B cell (primary cell): ENCODE measurements at regions not wholly inside any gene's neighbourhood (a gene's known extent, or its start where the extent isn't known, plus 50 kb on each side); places are given as distances from the start of the nearest gene placed in this dataset.

ENCODE experiments used
- ATAC-seq: fragments of 200-7000 bp; cut with Tn5 transposase; one replicate; pipeline ENCODE4 v1.10.0; 2021; ENCODE audit warnings: low read depth, mild to moderate bottlenecking, moderate number of reproducible peaks, moderate library complexity
- CTCF ChIA-PET: fragments of 350-600 bp; sonication (Branson Sonifier 250); formaldehyde crosslinking; loops from one replicate; lab custom pipeline; 2021; ENCODE audit warnings: antibody characterized with exemption, inconsistent platforms; lab: Charles Lee
- POLR2A ChIA-PET: fragments of 350-600 bp; sonication (Branson Sonifier 250); formaldehyde crosslinking; loops from one replicate; lab custom pipeline; 2021; ENCODE audit warnings: antibody characterized with exemption; lab: Charles Lee
- DNase-seq: peaks from one replicate; pipeline ENCODE4 v3.0.0; 2013
- H2AFZ ChIP-seq: 2 replicates; pipeline ENCODE4 v1.6.1; 2012; ENCODE audit warnings: mild to moderate bottlenecking, low read depth, low read length; ENCODE audit not compliant: insufficient read depth, poor library complexity, severe bottlenecking
- H3K27ac ChIP-seq, 2 donors: 1 replicate in 1 of 2; 2 replicates in 1 of 2; pipeline ENCODE4 v1.5.1; 2012 to 2013; ENCODE audit warnings: low read length in 2 of 2, mild to moderate bottlenecking in 2 of 2, moderate library complexity in 1 of 2
- H3K27me3 ChIP-seq, 4 experiments: fragments of 200-600 bp in 1 of 4; sonication (generic) in 1 of 4; replicated peaks in 1 of 4; 1 replicate in 2 of 4; 2 replicates in 2 of 4; pipeline versions ENCODE4 v1.6.1 to v1.7.0; 2013 to 2016; ENCODE audit warnings: low read length in 3 of 4, mild to moderate bottlenecking in 2 of 4, mixed read lengths in 1 of 4, moderate library complexity in 1 of 4; ENCODE audit not compliant: insufficient read depth in 4 of 4, control insufficient read depth in 3 of 4; ENCODE audit errors: control extremely low read depth in 1 of 4
- H3K36me3 ChIP-seq, 2 experiments: replicated peaks in 1 of 2; 1 replicate in 1 of 2; 2 replicates in 1 of 2; pipeline versions ENCODE4 v1.6.1 to v1.7.1; 2013; ENCODE audit warnings: low read length in 1 of 2; ENCODE audit not compliant: insufficient read depth in 2 of 2, control insufficient read depth in 1 of 2; ENCODE audit errors: control extremely low read depth in 1 of 2, extremely low read depth in 1 of 2
- H3K4me1 ChIP-seq, 2 donors: fragments of 200-600 bp in 1 of 2; sonication (generic) in 1 of 2; 1 replicate in 1 of 2; 2 replicates in 1 of 2; pipeline versions ENCODE4 v1.5.1 to v1.6.1; 2013 to 2017; ENCODE audit warnings: low read length in 2 of 2; ENCODE audit not compliant: control insufficient read depth in 2 of 2, insufficient read depth in 2 of 2
- H3K4me2 ChIP-seq: replicated peaks from 2 replicates; pipeline ENCODE3; 2012; ENCODE audit warnings: mild to moderate bottlenecking, low read depth, low read length; ENCODE audit not compliant: poor library complexity, severe bottlenecking
- H3K4me3 ChIP-seq, 5 experiments: fragments of 200-600 bp in 1 of 5; sonication (generic) in 1 of 5; 1 replicate in 3 of 5; 2 replicates in 2 of 5; pipeline versions ENCODE4 v1.5.1 to v1.7.0; 2011 to 2016; ENCODE audit warnings: low read length in 4 of 5, mild to moderate bottlenecking in 4 of 5, low read depth in 2 of 5, control low read depth in 1 of 5, moderate library complexity in 1 of 5; ENCODE audit not compliant: insufficient read depth in 1 of 5; ENCODE audit errors: control extremely low read depth in 1 of 5, extremely low read depth in 1 of 5
- H3K79me2 ChIP-seq: fragments of 200-600 bp; sonication (generic); one replicate; pipeline ENCODE4 v1.6.0; 2016; ENCODE audit warnings: low read length; ENCODE audit not compliant: control insufficient read depth, insufficient read depth
- H3K9ac ChIP-seq: fragments of 200-600 bp; sonication (generic); 2 replicates; pipeline ENCODE4 v1.6.1; 2017; ENCODE audit warnings: mild to moderate bottlenecking, low read length, moderate library complexity
- H3K9me3 ChIP-seq, 3 donors: one replicate each; pipeline versions ENCODE4 v1.6.1 to v1.7.1; 2013; ENCODE audit warnings: low read length in 2 of 3; ENCODE audit not compliant: control insufficient read depth in 2 of 3, insufficient read depth in 1 of 3; ENCODE audit errors: control extremely low read depth in 1 of 3
- H4K20me1 ChIP-seq: 2 replicates; pipeline ENCODE4 v1.6.0; 2012; ENCODE audit warnings: mild to moderate bottlenecking, low read length; ENCODE audit not compliant: insufficient read depth, control insufficient read depth, poor library complexity, severe bottlenecking
- H3K27ac Mint-ChIP-seq: one replicate; pipeline ENCODE4 v1.8.0; 2021; ENCODE audit warnings: mixed read lengths
- H3K27me3 Mint-ChIP-seq: one replicate; pipeline ENCODE4 v1.8.0; 2021; ENCODE audit warnings: mixed read lengths
- H3K4me1 Mint-ChIP-seq: one replicate; pipeline ENCODE4 v1.8.0; 2021; ENCODE audit warnings: mixed read lengths
- H3K4me3 Mint-ChIP-seq: one replicate; pipeline ENCODE4 v1.8.0; 2021; ENCODE audit warnings: mixed read lengths
- H3K9me3 Mint-ChIP-seq: one replicate; pipeline ENCODE4 v1.8.0; 2022; ENCODE audit warnings: mixed read lengths; ENCODE audit not compliant: insufficient read depth
- CTCF ChIP-seq: fragments of 200-600 bp; IDR thresholded peaks from one replicate; pipeline ENCODE4 v1.8.0; 2022; ENCODE audit warnings: antibody characterized with exemption, mild to moderate bottlenecking
- EZH2 ChIP-seq: IDR thresholded peaks from 2 replicates; pipeline ENCODE4 v1.6.1; 2012; ENCODE audit warnings: borderline replicate concordance, low read depth, mild to moderate bottlenecking, moderate library complexity, low read length; ENCODE audit not compliant: insufficient read depth, poor library complexity, severe bottlenecking
- WGBS: methylation state at CpG from one replicate; pipeline ENCODE4 v1.1.5; 2013; ENCODE audit warnings: missing lambda C conversion rate; ENCODE audit not compliant: insufficient coverage; 5-methylcytosine and 5-hydroxymethylcytosine counted together
- intact Hi-C: fragments of 100-400 bp; cut with micrococcal nuclease; formaldehyde crosslinking; loops from one replicate; pipeline ENCODE4 v1.10.0; 2022

- peaks cover 0 to 3% (median 0%) of the 10 kb centered on the region in 4 experiments for H3K27me3 ChIP-seq
- H3K36me3 ChIP-seq = no peaks in the 10 kb centered on the region
- intact Hi-C loops = no loop called here
- no peak overlapping the region for H3K4me3 ChIP-seq
- DNase-seq = no peak
- Mint-ChIP-seq H3K27me3 (peaks cover 26% of the 10 kb centered on the region), H3K4me1 (no peaks in the 10 kb centered on the region), H3K27ac (no peak overlapping the region), H3K4me3 (no peak overlapping the region), H3K9me3 (peaks cover 30% of the 10 kb centered on the region)
- TF ChIP-seq EZH2 = no peak
- no peak for TF ChIP-seq CTCF
- peaks cover 0 to 10% (median 6%) of the 10 kb centered on the region in 3 donors for H3K9me3 ChIP-seq
- H4K20me1 ChIP-seq = no peaks in the 10 kb centered on the region
- H3K4me1 ChIP-seq = no peaks in the 10 kb centered on the region
- no peak overlapping the region for H3K4me2 ChIP-seq
- no peaks in the 10 kb centered on the region for H3K79me2 ChIP-seq
- POLR2A ChIA-PET = no interaction called here
- no peak overlapping the region for H3K27ac ChIP-seq
- H2AFZ ChIP-seq = no peak overlapping the region
- CTCF ChIA-PET = no interaction called here
- H3K9ac ChIP-seq = no peak overlapping the region
- ATAC-seq = no peak
- 75% methylated on average over 1 of the region's 3 CpGs for WGBS
Observed at GRCh38 chr5:34545164-34545563, 111.0 kb upstream of the RAI14 start.

GRCh38 chr5:34545626-34546025 lies 110.5 kb upstream of the RAI14 start:
- Histone ChIP-seq H3K4me1 (no peaks in the 10 kb centered on the region), H3K79me2 (no peaks in the 10 kb centered on the region), H3K27me3 (peaks cover 0 to 3% (median 0%) of the 10 kb centered on the region in 4 experiments), H4K20me1 (no peaks in the 10 kb centered on the region), H3K9me3 (peaks cover 0 to 10% (median 6%) of the 10 kb centered on the region in 3 donors), H3K4me3 (no peak overlapping the region), H3K27ac (no peak overlapping the region), H2AFZ (no peak overlapping the region), H3K9ac (no peak overlapping the region), H3K4me2 (no peak overlapping the region), H3K36me3 (no peaks in the 10 kb centered on the region)
- H3K4me1 Mint-ChIP-seq = no peaks in the 10 kb centered on the region
- H3K27me3 Mint-ChIP-seq = peaks cover 24% of the 10 kb centered on the region
- peaks cover 30% of the 10 kb centered on the region for H3K9me3 Mint-ChIP-seq
- H3K4me3 Mint-ChIP-seq = no peak overlapping the region
- DNase-seq (no peak), ATAC-seq (no peak)
- ChIA-PET CTCF (no interaction called here), POLR2A (no interaction called here)
- intact Hi-C loops = no loop called here
- no peak overlapping the region for H3K27ac Mint-ChIP-seq
- WGBS = no CpG with 5 or more reads among the region's 2 CpGs
- TF ChIP-seq CTCF (no peak), EZH2 (no peak)
